Mesodermal cell (in vitro differentiated cells): ENCODE measurements at regions not wholly inside any gene's neighbourhood (a gene's known extent, or its start where the extent isn't known, plus 50 kb on each side); places are given as distances from the start of the nearest gene placed in this dataset.

Experiments
- H3K27ac ChIP-seq: 2 replicates; pipeline ENCODE4 v1.7.0; 2013; ENCODE audit warnings: mild to moderate bottlenecking, low read depth, low read length, moderate library complexity; ENCODE audit not compliant: severe bottlenecking
- H3K36me3 ChIP-seq: 2 replicates; pipeline ENCODE4 v1.7.1; 2013; ENCODE audit warnings: mild to moderate bottlenecking, low read length, moderate library complexity; ENCODE audit not compliant: control insufficient read depth, insufficient read depth
- H3K4me1 ChIP-seq: one replicate; pipeline ENCODE4 v1.7.1; 2013; ENCODE audit warnings: mild to moderate bottlenecking, low read length; ENCODE audit not compliant: insufficient read depth, control insufficient read depth, poor library complexity, severe bottlenecking
- H3K4me3 ChIP-seq: 2 replicates; pipeline ENCODE4 v1.7.0; 2013; ENCODE audit warnings: low read length, control low read depth, mild to moderate bottlenecking; ENCODE audit not compliant: insufficient read depth, poor library complexity, severe bottlenecking; ENCODE audit errors: extremely low read depth
- H3K9me3 ChIP-seq: 2 replicates; pipeline ENCODE4 v1.7.1; 2013; ENCODE audit warnings: mild to moderate bottlenecking, low read length, moderate library complexity; ENCODE audit not compliant: control insufficient read depth
- WGBS, 2 experiments: methylation state at CpG; one replicate each; pipeline ENCODE4 v1.1.5; 2013; ENCODE audit warnings: missing lambda C conversion rate in 2 of 2; ENCODE audit not compliant: insufficient coverage in 2 of 2; 5-methylcytosine and 5-hydroxymethylcytosine counted together

DNA sequence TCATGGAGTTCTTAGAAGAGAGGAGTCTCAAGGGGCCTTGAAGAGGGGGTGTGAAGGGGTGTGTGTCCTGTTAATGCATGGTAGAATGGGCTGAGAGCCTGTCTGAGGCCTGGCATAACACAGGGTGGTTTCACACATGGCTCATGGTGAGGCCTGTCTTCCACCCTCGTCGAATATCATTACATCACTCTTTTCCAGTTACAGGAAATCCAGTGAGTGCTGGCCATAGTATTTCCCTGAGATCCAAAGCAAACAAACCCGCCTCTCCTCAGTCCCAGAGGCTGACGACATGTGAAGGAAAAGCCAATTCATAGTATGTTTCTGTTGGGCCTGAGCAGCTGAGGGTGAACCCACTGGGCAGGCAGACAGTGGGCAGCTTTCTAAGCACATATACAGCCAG, 159.4 kb upstream of the NR3C1 start:
- H3K36me3 ChIP-seq, result no peaks in the 10 kb centered on the region
- H3K27ac ChIP-seq, result no peak overlapping the region
- no peak overlapping the region for H3K4me3 ChIP-seq
- WGBS, 2 experiments, result 88 to 94% methylated on average over 2 to 4 of the region's 4 CpGs
- no peaks in the 10 kb centered on the region for H3K9me3 ChIP-seq
- no peaks in the 10 kb centered on the region for H3K4me1 ChIP-seq

DNA sequence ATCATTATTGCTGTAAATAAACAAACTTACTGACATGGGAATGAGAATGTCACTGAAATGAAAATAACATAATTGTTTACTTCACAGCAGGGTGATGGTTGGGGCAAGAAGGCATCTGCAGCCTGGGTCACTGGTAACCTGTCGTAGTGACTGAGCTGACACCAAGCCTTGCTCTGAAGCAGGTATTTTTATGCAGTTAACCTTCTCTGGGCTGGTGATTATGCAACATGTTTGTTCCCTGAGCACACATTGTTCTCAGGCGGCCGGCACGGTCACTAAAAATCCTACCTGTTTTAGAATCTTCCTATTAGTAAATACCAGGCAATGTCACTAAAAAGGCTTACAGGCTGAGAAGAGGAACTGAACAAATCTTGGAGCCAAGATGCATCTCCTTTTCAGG, 157.7 kb upstream of the NR3C1 start:
- H3K4me1 ChIP-seq, result no peaks in the 10 kb centered on the region
- WGBS, 2 experiments, result 86 to 91% methylated on average over 1 to 4 of the region's 4 CpGs
- H3K4me3 ChIP-seq, result no peak overlapping the region
- H3K27ac ChIP-seq, result no peak overlapping the region
- no peaks in the 10 kb centered on the region for H3K9me3 ChIP-seq
- no peaks in the 10 kb centered on the region for H3K36me3 ChIP-seq

GRCh38 chr5:143560378-143560777, 156.9 kb upstream of the NR3C1 start:
- H3K36me3 ChIP-seq, result no peaks in the 10 kb centered on the region
- no peaks in the 10 kb centered on the region for H3K9me3 ChIP-seq
- H3K27ac ChIP-seq, result no peak overlapping the region
- no peak overlapping the region for H3K4me3 ChIP-seq
- no peaks in the 10 kb centered on the region for H3K4me1 ChIP-seq
- no CpG with 5 or more reads among the region's 1 CpG for WGBS, 2 experiments

- no peaks in the 10 kb centered on the region for H3K4me1 ChIP-seq
- H3K27ac ChIP-seq, result no peak overlapping the region
- WGBS, 2 experiments, result 100% methylated on average over 1 of the region's 1 CpG; no CpG with 5 or more reads in 1 of the 2 experiments
These were observed 156.2 kb upstream of the NR3C1 start for GRCh38 chr5:143559586-143560109.

DNA sequence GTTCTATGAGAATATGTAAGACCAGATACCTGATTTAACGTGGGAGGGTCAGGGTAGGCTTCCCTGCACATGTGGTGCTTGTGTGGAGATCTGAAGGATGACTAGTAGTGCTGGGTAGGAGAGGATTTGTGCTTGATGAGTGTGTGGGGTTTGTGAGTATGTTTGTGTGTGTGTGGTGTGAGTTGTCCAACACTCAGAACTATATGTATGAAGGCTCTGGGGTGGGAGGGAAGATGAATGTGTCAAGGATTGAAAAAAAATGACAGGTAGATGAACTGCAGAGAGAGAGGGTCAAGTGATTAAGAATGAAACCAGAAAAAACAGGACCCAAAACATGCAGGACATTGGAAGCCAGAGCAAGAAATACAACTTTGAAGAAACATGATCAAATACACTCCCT, 154.6 kb upstream of the NR3C1 start:
- Histone ChIP-seq H3K9me3 (no peaks in the 10 kb centered on the region), H3K27ac (no peak overlapping the region), H3K4me3 (no peak overlapping the region), H3K36me3 (no peaks in the 10 kb centered on the region), H3K4me1 (no peaks in the 10 kb centered on the region)
- WGBS, 2 experiments, result 62 to 80% methylated on average over 1 of the region's 1 CpG

More at GRCh38 chr5:143559586-143560109, 156.2 kb upstream of the NR3C1 start:
- Histone ChIP-seq H3K9me3 (no peaks in the 10 kb centered on the region), H3K36me3 (no peaks in the 10 kb centered on the region), H3K4me3 (no peak overlapping the region)

- H3K4me3 ChIP-seq, result no peak overlapping the region
- 50% methylated on average over 1 of the region's 3 CpGs; no CpG with 5 or more reads in 1 of the 2 experiments for WGBS, 2 experiments
- H3K36me3 ChIP-seq, result no peaks in the 10 kb centered on the region
- H3K9me3 ChIP-seq, result no peaks in the 10 kb centered on the region
- no peak overlapping the region for H3K27ac ChIP-seq
- no peaks in the 10 kb centered on the region for H3K4me1 ChIP-seq
These were observed 153.8 kb upstream of the NR3C1 start for GRCh38 chr5:143557061-143557818.

DNA sequence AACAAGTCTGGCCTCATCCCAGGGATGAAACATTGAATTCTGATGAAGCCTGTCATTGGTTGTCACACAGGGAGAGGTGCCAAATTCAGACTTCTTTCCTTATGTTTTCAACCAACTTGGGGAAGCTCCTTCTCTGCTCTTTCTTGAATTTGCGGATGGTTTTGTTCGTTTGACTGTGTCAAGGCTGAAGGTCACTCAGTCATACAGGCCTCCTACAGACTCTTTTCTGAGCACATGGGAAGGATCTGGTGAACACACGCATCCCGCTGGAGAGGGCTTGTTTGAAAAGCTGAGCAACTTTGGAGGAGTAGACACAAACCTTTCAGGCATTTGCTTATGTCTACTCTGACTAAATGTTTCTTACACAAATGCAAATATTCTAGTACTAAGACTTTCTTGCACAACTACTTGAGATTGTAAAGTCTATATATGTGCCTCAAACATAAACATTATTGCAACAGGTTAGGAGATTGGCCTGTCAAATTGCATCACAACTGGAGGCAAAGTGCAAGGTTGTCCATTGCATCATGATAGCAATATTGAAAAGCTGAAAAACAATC, 151.5 kb upstream of the NR3C1 start:
- H3K36me3 ChIP-seq, result no peaks in the 10 kb centered on the region
- WGBS, 2 experiments, result 79% methylated on average over 4 of the region's 4 CpGs; no CpG with 5 or more reads in 1 of the 2 experiments
- no peak overlapping the region for H3K4me3 ChIP-seq
- no peaks in the 10 kb centered on the region for H3K4me1 ChIP-seq
- no peak overlapping the region for H3K27ac ChIP-seq
- no peaks in the 10 kb centered on the region for H3K9me3 ChIP-seq

DNA sequence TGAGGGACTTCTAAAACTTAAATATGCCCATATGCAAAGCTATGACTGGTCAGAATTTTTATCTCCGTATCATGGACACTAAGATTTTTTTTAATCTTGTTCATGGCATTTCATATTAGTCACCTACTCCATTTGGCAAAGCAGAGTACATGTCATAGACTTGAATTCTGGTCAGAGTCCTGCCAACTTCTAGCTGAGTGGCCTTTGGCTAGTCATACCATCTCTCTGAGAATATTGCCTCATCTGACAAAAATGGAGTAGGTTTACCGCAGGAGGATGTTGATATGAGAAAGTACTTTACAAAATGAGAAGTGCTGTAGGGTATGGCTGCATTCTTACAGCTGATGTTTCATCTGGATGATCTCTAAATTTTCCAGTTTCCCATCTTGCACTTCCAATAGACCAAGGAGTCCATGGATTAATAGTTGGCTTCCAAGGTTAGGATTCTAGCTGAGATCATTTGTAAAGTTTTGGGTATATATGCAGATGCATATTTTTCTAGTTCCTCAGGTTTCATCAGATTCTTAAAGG, 150.8 kb upstream of the NR3C1 start:
- Histone ChIP-seq H3K4me1 (no peaks in the 10 kb centered on the region), H3K36me3 (no peaks in the 10 kb centered on the region), H3K27ac (no peak overlapping the region), H3K9me3 (no peaks in the 10 kb centered on the region), H3K4me3 (no peak overlapping the region)
- 100% methylated on average over 1 of the region's 2 CpGs; no CpG with 5 or more reads in 1 of the 2 experiments for WGBS, 2 experiments

DNA sequence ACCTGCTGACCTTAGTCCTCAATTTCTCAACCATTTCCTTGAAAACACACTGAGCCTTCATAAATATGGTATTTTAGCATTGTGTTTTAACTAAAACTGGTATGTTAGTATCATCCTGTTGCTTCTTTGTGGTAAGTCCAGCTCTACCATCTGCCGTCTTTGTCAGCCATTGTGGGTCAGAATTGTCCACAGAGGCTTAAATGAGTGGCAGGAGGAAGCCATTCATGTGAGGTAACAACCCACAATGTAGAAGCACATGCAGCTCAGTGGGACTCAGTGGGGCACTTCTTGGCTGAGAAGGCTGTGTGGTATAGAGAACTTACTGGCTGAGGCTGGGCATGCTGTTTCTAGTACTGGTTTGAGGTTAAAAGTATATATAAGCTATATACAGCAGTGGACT, 149.2 kb upstream of the NR3C1 start:
- no peaks in the 10 kb centered on the region for H3K36me3 ChIP-seq
- H3K27ac ChIP-seq, result no peak overlapping the region
- 83 to 100% methylated on average over 1 of the region's 1 CpG for WGBS, 2 experiments
- H3K4me3 ChIP-seq, result no peak overlapping the region
- no peaks in the 10 kb centered on the region for H3K9me3 ChIP-seq
- no peaks in the 10 kb centered on the region for H3K4me1 ChIP-seq

DNA sequence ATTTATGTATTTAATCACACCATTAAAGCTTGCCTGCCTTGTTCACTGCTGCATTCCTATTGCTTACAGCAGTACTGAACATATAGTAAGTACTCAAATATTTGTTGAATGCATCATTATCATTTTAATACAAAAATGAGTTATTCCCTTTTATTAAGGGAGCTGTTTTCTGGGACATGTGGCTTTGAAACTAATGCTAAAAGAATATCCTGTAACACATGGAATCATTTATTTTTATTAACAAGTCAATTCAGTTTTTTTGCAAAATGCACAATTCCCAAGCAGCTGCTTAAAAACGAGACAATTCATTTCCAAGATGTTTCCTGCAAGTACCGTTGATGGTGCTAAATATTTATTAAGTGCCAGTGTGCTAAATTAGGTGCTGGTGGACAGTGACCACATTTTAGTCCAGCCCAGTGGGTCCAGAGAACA, 148.3 kb upstream of the NR3C1 start:
- Histone ChIP-seq H3K27ac (no peak overlapping the region), H3K9me3 (no peaks in the 10 kb centered on the region), H3K4me3 (no peak overlapping the region), H3K4me1 (no peaks in the 10 kb centered on the region), H3K36me3 (no peaks in the 10 kb centered on the region)
- WGBS, 2 experiments, result 83% methylated on average over 2 of the region's 2 CpGs; no CpG with 5 or more reads in 1 of the 2 experiments
